ENCODE measurements at regions not wholly inside any gene's neighbourhood (a gene's known extent, or its start where the extent isn't known, plus 50 kb on each side); places are given as distances from the start of the nearest gene placed in this dataset.

GRCh38 chr5:67305401-67305800 is 108.8 kb upstream of the CD180 start:
- TF ChIP-seq ARNTL (CRISPR knock-in tag; IDR thresholded peaks at IDR 0.05; ENCODE audit: borderline replicate concordance, low read depth) (no peak), ZNF70 (CRISPR knock-in tag; IDR thresholded peaks at IDR 0.05) (no peak), BACH2 (CRISPR knock-in tag; IDR thresholded peaks at IDR 0.05; ENCODE audit: borderline replicate concordance) (no peak), PPARA (CRISPR knock-in tag; IDR thresholded peaks at IDR 0.05; ENCODE audit: borderline replicate concordance) (no peak), ZFP3 (CRISPR knock-in tag; IDR thresholded peaks at IDR 0.05) (no peak), PATZ1 (CRISPR knock-in tag; IDR thresholded peaks at IDR 0.05; ENCODE audit: borderline replicate concordance) (no peak), POU6F1 (CRISPR knock-in tag; IDR thresholded peaks at IDR 0.05; ENCODE audit: borderline replicate concordance, low read depth) (no peak), OSR1 (CRISPR knock-in tag; IDR thresholded peaks at IDR 0.05) (no peak), TOX (CRISPR knock-in tag; IDR thresholded peaks at IDR 0.05; ENCODE audit: borderline replicate concordance) (no peak)

All from SK-N-SH treated with all-trans-retinoic acid at 6 μM for 48 hours (cell line).